ENCODE measurements at regions not wholly inside any gene's neighbourhood (a gene's known extent, or its start where the extent isn't known, plus 50 kb on each side); places are given as distances from the start of the nearest gene placed in this dataset.

- TF ChIP-seq CHD7 (IDR thresholded peaks at IDR 0.05; ENCODE audit: insufficient replicate concordance, low read length) (no peak), NRF1 (IDR thresholded peaks at IDR 0.05; ENCODE audit: low read depth, low read length) (no peak), JUN (IDR thresholded peaks at IDR 0.05; ENCODE audit: low read depth, low read length) (no peak), EZH2 (IDR thresholded peaks at IDR 0.05; ENCODE audit: low read depth, low read length, severe bottlenecking) (no peak)
Observed at GRCh38 chr16:47872225-47872624, 283.6 kb downstream of the ABCC12 start (continued).
